ENCODE measurements at regions not wholly inside any gene's neighbourhood (a gene's known extent, or its start where the extent isn't known, plus 50 kb on each side); places are given as distances from the start of the nearest gene placed in this dataset.

DNA sequence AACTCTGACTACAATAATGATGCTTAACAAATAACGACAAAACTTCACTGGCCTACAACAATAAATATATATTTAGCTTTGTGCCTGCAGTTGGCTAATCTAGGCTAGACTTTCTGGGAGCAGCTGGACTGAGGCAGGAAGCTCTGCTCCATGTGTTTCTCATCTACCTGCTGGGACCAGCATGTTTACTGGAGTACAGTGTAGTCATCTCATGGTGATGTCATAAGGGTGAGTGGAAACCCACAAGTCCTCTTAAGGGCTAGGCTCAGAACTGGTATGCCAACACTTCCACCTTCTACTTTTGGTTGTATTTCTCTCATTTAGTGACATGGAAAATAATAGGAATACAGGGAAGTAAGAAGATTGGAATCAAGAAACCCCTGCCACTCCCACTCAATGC is 85.7 kb upstream of the NIPBL start:
- H3K27ac ChIP-seq (ENCODE audit: low read length in 2 of 2) = no peak overlapping the region
- no peaks in the 10 kb centered on the region for H3K9me3 ChIP-seq (ENCODE audit: control extremely low read depth in 1 of 3, control insufficient read depth in 2 of 3, insufficient read depth in 1 of 3, low read length in 2 of 3)
- no peak overlapping the region for H3K4me2 ChIP-seq (replicated peaks; ENCODE audit: low read depth, low read length, poor library complexity, severe bottlenecking)
- DNase-seq (no peak), ATAC-seq (ENCODE audit: low read depth) (no peak)
- no peaks in the 10 kb centered on the region for H3K4me1 ChIP-seq (ENCODE audit: control insufficient read depth in 2 of 2, insufficient read depth in 2 of 2, low read length in 2 of 2)
- H4K20me1 ChIP-seq (ENCODE audit: control insufficient read depth, insufficient read depth, low read length, poor library complexity, severe bottlenecking) = no peaks in the 10 kb centered on the region
- H3K79me2 ChIP-seq (ENCODE audit: control insufficient read depth, insufficient read depth, low read length) = no peaks in the 10 kb centered on the region
- POLR2A ChIA-PET = no interaction called here
- H3K36me3 ChIP-seq (replicated peaks in 1 of 2; ENCODE audit: control extremely low read depth in 1 of 2, control insufficient read depth in 1 of 2, extremely low read depth in 1 of 2, insufficient read depth in 2 of 2, low read length in 1 of 2) = no peaks in the 10 kb centered on the region
- Mint-ChIP-seq H3K27ac (no peak overlapping the region), H3K4me3 (no peak overlapping the region), H3K9me3 (ENCODE audit: insufficient read depth) (no peaks in the 10 kb centered on the region), H3K4me1 (peaks cover 9% of the 10 kb centered on the region), H3K27me3 (peaks cover 10% of the 10 kb centered on the region)
- intact Hi-C loops (cut with micrococcal nuclease) = no loop called here
- no peaks in the 10 kb centered on the region for H3K27me3 ChIP-seq (replicated peaks in 1 of 4; ENCODE audit: control extremely low read depth in 1 of 4, control insufficient read depth in 3 of 4, insufficient read depth in 4 of 4, low read length in 3 of 4)
- CTCF ChIA-PET = no interaction called here
- H2AFZ ChIP-seq (ENCODE audit: insufficient read depth, low read depth, low read length, poor library complexity, severe bottlenecking) = no peak overlapping the region
- no peak for TF ChIP-seq CTCF (IDR thresholded peaks at IDR 0.05)
- no peak for TF ChIP-seq EZH2 (IDR thresholded peaks at IDR 0.05; ENCODE audit: borderline replicate concordance, insufficient read depth, low read depth, low read length, poor library complexity, severe bottlenecking)
- no peak overlapping the region for H3K9ac ChIP-seq (ENCODE audit: low read length)
- no CpG with 5 or more reads among the region's 1 CpG for WGBS (ENCODE audit: insufficient coverage)
- no peak overlapping the region for H3K4me3 ChIP-seq (ENCODE audit: control extremely low read depth in 1 of 5, extremely low read depth in 1 of 5, insufficient read depth in 1 of 5, low read depth in 2 of 5, low read length in 4 of 5)

- Histone ChIP-seq H3K4me2 (replicated peaks; ENCODE audit: low read depth, low read length, poor library complexity, severe bottlenecking) (no peak overlapping the region), H3K4me1 (ENCODE audit: control insufficient read depth in 2 of 2, insufficient read depth in 2 of 2, low read length in 2 of 2) (no peaks in the 10 kb centered on the region), H3K9me3 (ENCODE audit: control extremely low read depth in 1 of 3, control insufficient read depth in 2 of 3, insufficient read depth in 1 of 3, low read length in 2 of 3) (no peaks in the 10 kb centered on the region), H3K36me3 (replicated peaks in 1 of 2; ENCODE audit: control extremely low read depth in 1 of 2, control insufficient read depth in 1 of 2, extremely low read depth in 1 of 2, insufficient read depth in 2 of 2, low read length in 1 of 2) (no peaks in the 10 kb centered on the region), H3K4me3 (ENCODE audit: control extremely low read depth in 1 of 5, extremely low read depth in 1 of 5, insufficient read depth in 1 of 5, low read depth in 2 of 5, low read length in 4 of 5) (no peak overlapping the region), H3K79me2 (ENCODE audit: control insufficient read depth, insufficient read depth, low read length) (no peaks in the 10 kb centered on the region), H3K27me3 (replicated peaks in 1 of 4; ENCODE audit: control extremely low read depth in 1 of 4, control insufficient read depth in 3 of 4, insufficient read depth in 4 of 4, low read length in 3 of 4) (no peaks in the 10 kb centered on the region), H2AFZ (ENCODE audit: insufficient read depth, low read depth, low read length, poor library complexity, severe bottlenecking) (no peak overlapping the region), H3K27ac (ENCODE audit: low read length in 2 of 2) (no peak overlapping the region), H4K20me1 (ENCODE audit: control insufficient read depth, insufficient read depth, low read length, poor library complexity, severe bottlenecking) (no peaks in the 10 kb centered on the region), H3K9ac (ENCODE audit: low read length) (no peak overlapping the region)
- H3K9me3 Mint-ChIP-seq (ENCODE audit: insufficient read depth) = no peaks in the 10 kb centered on the region
- peaks cover 9% of the 10 kb centered on the region for H3K4me1 Mint-ChIP-seq
- POLR2A ChIA-PET = no interaction called here
- H3K27me3 Mint-ChIP-seq = peaks cover 21% of the 10 kb centered on the region
- no peak overlapping the region for H3K27ac Mint-ChIP-seq
- 100% methylated on average over 3 of the region's 4 CpGs for WGBS (ENCODE audit: insufficient coverage)
- TF ChIP-seq CTCF (IDR thresholded peaks at IDR 0.05) = no peak
- no peak for TF ChIP-seq EZH2 (IDR thresholded peaks at IDR 0.05; ENCODE audit: borderline replicate concordance, insufficient read depth, low read depth, low read length, poor library complexity, severe bottlenecking)
- no peak overlapping the region for H3K4me3 Mint-ChIP-seq
- CTCF ChIA-PET = no interaction called here
- intact Hi-C loops (cut with micrococcal nuclease) = no loop called here
- ATAC-seq (ENCODE audit: low read depth) = no peak
- DNase-seq = no peak
These were observed 83.9 kb upstream of the NIPBL start for GRCh38 chr5:36792560-36793180.

Data from B cell (primary cell).